Fibroblast of lung (primary cell): ENCODE measurements at regions not wholly inside any gene's neighbourhood (a gene's known extent, or its start where the extent isn't known, plus 50 kb on each side); places are given as distances from the start of the nearest gene placed in this dataset.

Experiments used
- DNase-seq, 2 donors: peaks; one replicate each; pipeline versions ENCODE4 v3.0.0 to v3.0.0-alpha.2; 2010; ENCODE audit warnings: low read depth in 2 of 2
- H2AFZ ChIP-seq: 2 replicates; pipeline ENCODE4 v1.5.1; 2012; ENCODE audit warnings: low read length, control low read depth, inconsistent platforms
- H3K27ac ChIP-seq: 2 replicates; pipeline ENCODE4 v1.5.1; 2011; ENCODE audit warnings: low read length, control low read depth; ENCODE audit not compliant: insufficient read depth
- H3K27me3 ChIP-seq: 2 replicates; pipeline ENCODE4 v1.5.1; 2011; ENCODE audit warnings: mild to moderate bottlenecking, low read length; ENCODE audit not compliant: control insufficient read depth, insufficient read depth
- H3K36me3 ChIP-seq: 2 replicates; pipeline ENCODE4 v1.5.1; 2011; ENCODE audit warnings: low read length; ENCODE audit not compliant: control insufficient read depth, insufficient read depth
- H3K4me1 ChIP-seq: 2 replicates; pipeline ENCODE4 v1.5.1; 2011; ENCODE audit warnings: low read length; ENCODE audit not compliant: control insufficient read depth, insufficient read depth; ENCODE audit errors: extremely low read depth
- H3K4me2 ChIP-seq: 2 replicates; pipeline ENCODE4 v1.5.1; 2011; ENCODE audit warnings: low read length, control low read depth; ENCODE audit not compliant: insufficient read depth; ENCODE audit errors: extremely low read depth
- H3K4me3 ChIP-seq, 4 experiments: fragments of 200-600 bp in 1 of 4; sonication (generic) in 1 of 4; replicated peaks in 1 of 4; 2 replicates each; pipeline ENCODE4 v1.5.1; 2011 to 2016; ENCODE audit warnings: low read length in 4 of 4, low read depth in 3 of 4, mild to moderate bottlenecking in 3 of 4, control low read depth in 2 of 4, inconsistent platforms in 1 of 4, mixed read lengths in 1 of 4; ENCODE audit not compliant: insufficient read depth in 1 of 4; ENCODE audit errors: control extremely low read depth in 1 of 4
- H3K79me2 ChIP-seq: 2 replicates; pipeline ENCODE4 v1.5.1; 2012; ENCODE audit warnings: mild to moderate bottlenecking, low read length, inconsistent platforms; ENCODE audit not compliant: control insufficient read depth, insufficient read depth
- H3K9ac ChIP-seq: 2 replicates; pipeline ENCODE4 v1.5.1; 2011; ENCODE audit warnings: mild to moderate bottlenecking, low read length, control low read depth; ENCODE audit not compliant: insufficient read depth
- H3K9me3 ChIP-seq: 2 replicates; pipeline ENCODE4 v1.5.1; 2012; ENCODE audit warnings: low read depth, low read length; ENCODE audit not compliant: control insufficient read depth, insufficient read depth
- H4K20me1 ChIP-seq: 2 replicates; pipeline ENCODE4 v1.5.1; 2011; ENCODE audit warnings: low read length; ENCODE audit not compliant: control insufficient read depth, insufficient read depth; ENCODE audit errors: extremely low read depth
- EZH2 ChIP-seq: IDR thresholded peaks from 2 replicates; pipeline ENCODE4 v1.5.1; 2012; ENCODE audit warnings: low read length, control low read depth, mild to moderate bottlenecking; ENCODE audit errors: missing control alignments
- TF ChIP-seq, protein P1 (sequence below), 2 donors: IDR thresholded peaks in 1 of 2; conservative IDR thresholded peaks in 1 of 2; 1 replicate in 1 of 2; 2 replicates in 1 of 2; pipeline ENCODE4 v1.5.1; 2011 to 2012; ENCODE audit warnings: low read length in 2 of 2, control low read depth in 1 of 2, inconsistent platforms in 1 of 2, low read depth in 1 of 2, mild to moderate bottlenecking in 1 of 2

GRCh38 chr1:59077466-59078069 is 219.3 kb upstream of the FGGY start:
- no peak overlapping the region for H3K27ac ChIP-seq
- no peak overlapping the region for H3K4me2 ChIP-seq
- TF ChIP-seq, protein P1, sequence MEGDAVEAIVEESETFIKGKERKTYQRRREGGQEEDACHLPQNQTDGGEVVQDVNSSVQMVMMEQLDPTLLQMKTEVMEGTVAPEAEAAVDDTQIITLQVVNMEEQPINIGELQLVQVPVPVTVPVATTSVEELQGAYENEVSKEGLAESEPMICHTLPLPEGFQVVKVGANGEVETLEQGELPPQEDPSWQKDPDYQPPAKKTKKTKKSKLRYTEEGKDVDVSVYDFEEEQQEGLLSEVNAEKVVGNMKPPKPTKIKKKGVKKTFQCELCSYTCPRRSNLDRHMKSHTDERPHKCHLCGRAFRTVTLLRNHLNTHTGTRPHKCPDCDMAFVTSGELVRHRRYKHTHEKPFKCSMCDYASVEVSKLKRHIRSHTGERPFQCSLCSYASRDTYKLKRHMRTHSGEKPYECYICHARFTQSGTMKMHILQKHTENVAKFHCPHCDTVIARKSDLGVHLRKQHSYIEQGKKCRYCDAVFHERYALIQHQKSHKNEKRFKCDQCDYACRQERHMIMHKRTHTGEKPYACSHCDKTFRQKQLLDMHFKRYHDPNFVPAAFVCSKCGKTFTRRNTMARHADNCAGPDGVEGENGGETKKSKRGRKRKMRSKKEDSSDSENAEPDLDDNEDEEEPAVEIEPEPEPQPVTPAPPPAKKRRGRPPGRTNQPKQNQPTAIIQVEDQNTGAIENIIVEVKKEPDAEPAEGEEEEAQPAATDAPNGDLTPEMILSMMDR (conservative IDR thresholded peaks at IDR 0.05 in 1 of 2, IDR thresholded peaks at IDR 0.05 in 1 of 2; ENCODE audit: low read depth in 1 of 2, low read length in 2 of 2) = no peak
- TF ChIP-seq EZH2 = no peak
- H3K4me1 ChIP-seq = peaks cover 4% of the 10 kb centered on the region
- no peak overlapping the region for H3K4me3 ChIP-seq
- no peaks in the 10 kb centered on the region for H3K79me2 ChIP-seq
- H3K27me3 ChIP-seq = no peaks in the 10 kb centered on the region
- H3K9me3 ChIP-seq = no peaks in the 10 kb centered on the region
- DNase-seq = no peak
- H3K9ac ChIP-seq = no peak overlapping the region
- no peaks in the 10 kb centered on the region for H4K20me1 ChIP-seq
- H2AFZ ChIP-seq = no peak overlapping the region
- no peaks in the 10 kb centered on the region for H3K36me3 ChIP-seq

DNA sequence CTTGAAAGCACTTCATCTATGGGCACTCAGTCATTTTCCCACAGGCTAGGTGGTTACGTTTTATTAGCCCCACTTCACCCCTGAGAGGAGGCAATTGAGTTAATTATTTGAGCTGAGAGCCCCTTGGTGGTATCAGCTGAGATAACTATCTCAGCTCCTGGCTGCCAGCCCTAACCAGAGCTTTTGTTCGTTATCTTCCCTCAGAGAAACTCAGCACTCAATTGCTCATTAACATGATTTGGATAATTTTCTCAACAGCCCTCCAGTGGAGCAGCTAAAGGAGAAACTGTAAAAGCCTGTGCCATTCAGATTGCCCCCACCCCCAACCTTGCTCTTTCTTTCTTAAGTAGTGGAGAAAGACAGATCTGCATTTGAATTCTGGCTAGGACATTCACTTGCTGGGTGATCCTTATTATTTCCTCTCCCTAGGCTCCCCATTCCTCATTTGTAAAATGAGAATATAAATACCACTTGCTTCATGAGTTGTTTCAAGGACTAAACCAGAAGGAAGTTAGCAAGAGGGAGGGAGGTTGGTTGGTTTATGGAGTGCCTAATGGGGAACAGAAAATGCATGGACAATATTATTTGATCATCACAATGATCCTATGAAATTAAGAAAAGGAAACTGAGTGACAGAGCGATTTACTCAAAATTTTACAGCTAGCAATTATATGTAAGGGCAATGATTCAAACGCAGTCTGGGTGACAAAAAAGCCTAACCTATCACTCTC is 218.7 kb upstream of the FGGY start:
- TF ChIP-seq, protein P1 (conservative IDR thresholded peaks at IDR 0.05 in 1 of 2, IDR thresholded peaks at IDR 0.05 in 1 of 2; ENCODE audit: low read depth in 1 of 2, low read length in 2 of 2) = no peak
- no peak for TF ChIP-seq EZH2
- no peaks in the 10 kb centered on the region for H3K9me3 ChIP-seq
- H3K36me3 ChIP-seq = no peaks in the 10 kb centered on the region
- H4K20me1 ChIP-seq = no peaks in the 10 kb centered on the region
- H3K4me3 ChIP-seq = no peak overlapping the region
- no peaks in the 10 kb centered on the region for H3K27me3 ChIP-seq
- H3K4me2 ChIP-seq = no peak overlapping the region
- peaks cover 4% of the 10 kb centered on the region for H3K4me1 ChIP-seq
- DNase-seq = no peak
- H2AFZ ChIP-seq = no peak overlapping the region
- H3K79me2 ChIP-seq = no peaks in the 10 kb centered on the region
- H3K27ac ChIP-seq = no peak overlapping the region
- no peak overlapping the region for H3K9ac ChIP-seq

DNA sequence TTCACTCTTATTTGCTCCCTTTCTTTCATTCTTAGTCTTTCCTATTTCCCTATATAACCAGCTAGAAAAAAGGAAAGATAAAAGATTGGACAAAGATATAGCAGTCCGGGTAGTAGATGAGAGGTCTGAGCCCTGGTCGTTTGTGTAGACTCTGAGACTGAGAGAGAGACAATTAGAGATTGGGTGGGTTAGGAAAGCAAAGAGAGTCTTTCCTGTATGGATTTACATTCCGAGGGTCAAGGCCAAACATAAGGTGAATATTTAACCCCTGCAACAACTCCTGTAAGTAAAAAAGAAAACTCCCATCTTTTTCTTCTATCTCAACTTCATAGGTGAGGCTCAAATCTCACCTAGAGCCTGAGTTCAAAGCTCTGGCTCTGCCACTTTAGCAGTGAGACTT is 218.0 kb upstream of the FGGY start:
- no peak for DNase-seq
- Histone ChIP-seq H3K79me2 (no peaks in the 10 kb centered on the region), H3K9me3 (no peaks in the 10 kb centered on the region), H3K4me2 (no peak overlapping the region), H3K4me3 (no peak overlapping the region), H4K20me1 (no peaks in the 10 kb centered on the region), H3K27ac (no peak overlapping the region), H3K36me3 (no peaks in the 10 kb centered on the region), H3K4me1 (peaks cover 4% of the 10 kb centered on the region), H2AFZ (no peak overlapping the region), H3K9ac (no peak overlapping the region), H3K27me3 (no peaks in the 10 kb centered on the region)
- TF ChIP-seq EZH2 = no peak
- TF ChIP-seq, protein P1 (conservative IDR thresholded peaks at IDR 0.05 in 1 of 2, IDR thresholded peaks at IDR 0.05 in 1 of 2; ENCODE audit: low read depth in 1 of 2, low read length in 2 of 2) = no peak
